ENCODE measurements at regions not wholly inside any gene's neighbourhood (a gene's known extent, or its start where the extent isn't known, plus 50 kb on each side); places are given as distances from the start of the nearest gene placed in this dataset.

DNA sequence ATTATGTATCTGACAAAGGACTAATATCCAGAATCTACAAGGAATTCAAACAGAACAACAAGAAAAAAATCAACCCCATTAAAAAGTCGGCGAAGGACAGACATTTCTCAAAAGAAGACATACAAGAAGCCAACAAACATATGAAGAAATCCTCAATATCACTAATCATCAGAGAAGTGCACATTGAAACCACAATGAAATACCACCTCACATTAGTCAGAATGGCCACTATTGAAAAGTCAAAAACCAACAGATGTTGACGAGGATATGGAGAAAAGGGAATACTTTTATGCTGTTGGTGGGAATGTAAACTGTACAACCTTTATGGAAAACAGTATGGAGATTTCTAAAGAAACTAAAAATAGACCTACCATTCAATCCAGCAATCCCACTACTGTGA is 233.1 kb upstream of the PLSCR5 start:
- DNase-seq (ENCODE audit: low read depth in 2 of 2) = no peak

DNA sequence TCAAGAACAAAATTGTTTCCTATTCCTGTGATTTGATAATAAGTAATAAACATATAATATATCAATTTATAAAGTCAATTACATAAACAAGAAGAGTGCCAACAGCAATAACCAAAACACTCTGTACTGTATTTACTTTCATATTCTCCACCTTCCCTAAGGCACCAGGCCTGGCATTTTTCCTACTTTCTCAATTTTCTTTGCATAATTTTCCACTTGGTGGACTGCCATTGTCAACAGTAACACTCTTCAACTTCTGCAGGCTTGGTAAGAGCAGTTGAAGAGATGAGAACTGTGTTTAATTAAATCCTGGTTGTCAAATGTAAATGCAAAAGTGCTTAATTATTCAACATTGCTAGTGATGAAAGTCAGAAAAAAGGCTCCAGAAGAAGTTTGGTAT is 229.8 kb upstream of the PLSCR5 start:
- no peak for DNase-seq (ENCODE audit: low read depth in 2 of 2)

DNA sequence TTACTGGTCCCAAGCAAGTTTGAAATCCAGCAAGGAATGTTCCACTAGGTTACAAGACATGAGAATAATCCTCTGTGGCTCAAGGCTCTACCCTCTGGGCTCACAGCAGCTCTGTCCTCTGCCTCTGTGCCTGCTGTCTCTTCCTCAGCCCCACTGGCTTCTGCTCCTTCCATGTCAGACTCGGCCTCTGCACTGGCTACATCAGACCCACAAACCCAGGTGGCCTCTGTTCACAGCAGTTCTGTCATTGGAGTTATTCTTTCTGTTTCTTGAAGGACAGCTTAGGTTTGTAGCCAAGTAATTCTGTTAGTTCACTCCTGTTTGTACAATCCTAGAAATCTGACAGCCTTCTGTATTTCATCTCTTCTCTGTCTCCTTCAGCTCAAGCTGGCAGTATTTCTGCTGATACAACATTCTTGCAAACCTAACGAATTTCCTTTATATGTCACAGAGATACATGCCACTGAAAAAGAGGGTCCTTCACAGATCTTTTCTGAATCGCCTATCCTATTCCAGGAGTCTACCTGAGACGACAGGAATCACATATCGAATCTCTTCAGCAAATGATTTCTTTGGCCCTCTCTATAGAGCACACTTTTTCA is 227.8 kb upstream of the PLSCR5 start:
- no peak for DNase-seq (ENCODE audit: low read depth in 2 of 2)

DNA sequence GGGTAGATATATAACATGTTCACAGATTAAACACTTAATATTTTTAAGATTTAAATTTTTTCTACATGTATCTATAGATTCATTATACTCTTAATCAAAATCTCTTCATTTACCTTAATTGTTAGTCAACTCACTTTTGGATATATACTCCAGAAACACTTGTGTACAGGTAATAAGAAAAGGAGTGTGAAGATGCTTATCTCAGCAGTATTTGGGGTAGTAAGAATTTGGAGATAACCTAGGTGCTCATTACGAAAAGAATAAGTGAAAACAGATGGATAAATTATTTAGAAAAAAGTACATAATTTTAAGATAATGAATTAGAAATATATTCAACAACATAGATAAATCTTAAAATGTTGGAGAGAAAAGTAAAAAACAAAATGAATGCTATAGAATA is 226.5 kb upstream of the PLSCR5 start:
- no peak for DNase-seq (ENCODE audit: low read depth in 2 of 2)

DNA sequence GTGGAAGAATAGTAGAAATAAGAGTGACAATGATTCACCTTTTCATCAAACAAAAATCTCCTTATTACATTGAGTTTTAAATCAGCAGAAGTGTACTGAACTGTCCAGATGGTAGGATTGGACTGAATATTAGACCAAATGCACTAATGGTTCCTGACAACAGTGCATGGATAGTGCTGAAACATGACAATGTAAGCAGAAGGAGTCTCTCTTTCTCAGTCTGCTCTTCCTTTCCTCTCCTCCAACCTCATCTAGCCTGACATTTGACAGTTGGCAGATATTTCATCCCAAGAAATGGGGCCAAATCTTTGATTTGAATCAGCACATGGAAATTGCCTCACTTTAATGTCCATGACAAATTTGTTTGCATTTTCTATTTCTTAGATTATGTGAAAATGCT is 225.1 kb upstream of the PLSCR5 start:
- DNase-seq (ENCODE audit: low read depth in 2 of 2) = no peak

DNA sequence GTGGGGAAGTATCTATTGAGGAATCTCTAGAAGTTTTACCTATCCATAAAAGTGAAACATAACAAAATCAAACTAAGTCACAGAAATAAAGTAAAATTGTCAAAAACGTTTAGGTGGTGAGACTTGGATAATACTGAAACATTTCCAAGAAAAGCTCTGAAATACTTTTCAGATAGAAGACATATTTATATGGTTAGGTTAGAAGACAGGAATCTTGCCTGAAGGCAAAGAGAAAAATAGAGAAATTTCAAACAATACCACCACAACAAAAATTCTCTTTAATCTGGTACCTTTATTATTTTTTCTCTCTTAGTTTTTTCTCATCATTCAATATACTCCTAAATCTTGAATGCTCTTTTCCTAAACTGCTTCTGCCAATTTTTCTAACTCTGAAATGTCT is 222.7 kb upstream of the PLSCR5 start:
- DNase-seq (ENCODE audit: low read depth in 2 of 2) = no peak

DNA sequence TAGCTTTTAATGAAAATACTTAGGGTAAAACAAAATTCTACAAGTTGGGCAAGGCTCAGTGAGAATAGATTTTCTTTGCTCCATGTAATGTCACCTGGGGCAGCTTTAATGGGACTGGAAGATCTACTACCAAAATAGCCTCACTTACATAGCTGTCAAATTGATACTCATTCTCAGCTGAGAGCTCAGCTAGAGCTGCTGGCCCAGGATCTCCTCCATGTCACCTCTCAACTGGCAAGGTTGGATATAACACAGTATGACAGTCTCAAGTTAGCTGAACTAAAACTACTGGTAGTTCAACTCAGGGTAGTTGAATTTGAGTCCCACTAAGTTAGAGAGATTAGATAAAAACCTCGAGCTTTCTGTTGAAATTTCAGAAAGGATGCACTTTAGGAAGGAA is 218.5 kb upstream of the PLSCR5 start:
- DNase-seq (ENCODE audit: low read depth in 2 of 2) = no peak

DNA sequence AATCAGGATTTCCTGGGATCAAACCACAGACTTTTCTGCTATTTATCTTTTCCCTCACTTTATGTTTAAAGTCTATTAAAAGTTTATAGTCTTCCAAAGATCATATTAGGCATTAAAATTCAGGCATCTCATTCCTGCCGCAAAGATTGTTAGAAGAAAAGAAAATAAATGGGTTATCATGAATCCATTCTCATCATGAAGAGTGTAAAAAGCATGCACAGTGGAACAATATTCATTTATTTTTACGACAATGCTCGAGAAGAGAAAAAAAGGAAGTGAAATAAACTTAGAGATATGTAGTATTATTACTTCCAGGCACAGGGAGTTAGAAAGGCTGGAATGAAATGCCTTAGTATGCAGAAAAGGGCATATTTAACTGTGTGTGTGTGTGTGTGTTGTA is 213.7 kb upstream of the PLSCR5 start:
- DNase-seq (ENCODE audit: low read depth in 2 of 2) = no peak

DNA sequence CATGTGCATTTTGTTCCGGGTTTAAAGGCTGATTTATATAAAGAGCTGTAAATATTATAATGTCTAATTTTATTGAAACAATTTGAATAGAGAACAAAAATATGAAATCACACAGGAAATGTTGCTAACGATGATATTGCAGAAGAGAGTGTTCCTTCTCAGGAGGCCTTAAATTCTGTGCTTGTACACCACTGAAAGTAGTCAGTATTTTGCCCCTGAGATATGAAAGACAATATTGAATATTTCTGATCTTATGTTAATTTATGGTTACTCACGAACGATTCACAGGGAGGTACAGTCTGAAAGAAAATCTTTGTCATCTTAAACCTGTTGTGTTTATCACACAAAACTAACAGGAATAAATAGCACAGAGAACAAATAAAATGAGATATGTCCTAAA is 213.2 kb upstream of the PLSCR5 start:
- DNase-seq (ENCODE audit: low read depth in 2 of 2) = no peak

DNA sequence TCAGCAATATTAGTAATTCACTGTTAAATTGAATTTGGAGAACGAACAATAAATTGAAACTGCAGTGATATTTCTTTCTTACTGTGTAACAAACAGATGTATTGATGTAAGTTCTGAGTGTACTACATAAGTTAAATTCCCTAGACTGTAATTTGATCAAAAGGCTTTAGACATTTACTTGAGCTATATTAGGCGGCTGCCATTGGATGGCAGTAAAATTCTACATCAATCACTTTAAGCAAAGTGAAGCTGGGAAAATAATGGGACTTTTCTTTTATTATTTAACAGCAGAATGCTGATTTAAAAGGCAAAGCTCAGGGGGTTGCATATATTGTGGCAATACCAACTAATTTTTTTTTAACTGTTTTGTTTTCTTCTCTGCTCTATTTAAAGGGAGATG is 212.6 kb upstream of the PLSCR5 start:
- no peak for DNase-seq (ENCODE audit: low read depth in 2 of 2)

DNA sequence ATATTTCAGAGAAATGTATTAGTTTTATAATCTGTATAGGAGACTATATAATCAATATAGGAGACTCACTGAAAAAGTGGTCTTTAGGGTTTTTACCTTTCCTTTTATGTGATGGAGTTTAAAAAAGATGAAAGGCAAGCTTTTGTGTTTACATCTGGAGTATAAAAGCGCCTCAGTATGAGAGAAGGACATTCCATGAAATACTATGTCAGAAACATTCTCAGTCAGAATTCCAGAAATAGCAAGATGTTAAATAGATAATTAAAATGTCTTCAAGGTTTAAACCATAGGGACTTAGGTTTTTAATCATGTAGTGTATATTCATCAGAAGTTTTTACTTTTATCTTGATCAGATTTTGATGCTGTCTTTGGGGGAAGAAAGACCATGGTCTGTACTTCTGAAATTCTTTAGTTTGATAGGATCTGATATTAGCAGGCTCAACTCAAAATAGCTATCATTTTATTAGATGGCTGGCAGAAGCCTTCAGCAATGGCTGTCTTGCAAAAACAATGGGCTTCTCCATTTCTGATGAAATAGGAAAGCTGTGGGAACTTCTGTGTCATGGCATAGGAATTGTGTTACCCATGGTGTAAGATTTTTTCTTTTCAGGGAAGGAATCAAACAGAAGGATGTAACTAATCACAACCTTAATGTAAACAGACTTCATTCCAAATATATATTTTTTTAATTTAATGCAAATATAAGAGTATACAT is 209.6 kb upstream of the PLSCR5 start:
- no peak for DNase-seq (ENCODE audit: low read depth in 2 of 2)

DNA sequence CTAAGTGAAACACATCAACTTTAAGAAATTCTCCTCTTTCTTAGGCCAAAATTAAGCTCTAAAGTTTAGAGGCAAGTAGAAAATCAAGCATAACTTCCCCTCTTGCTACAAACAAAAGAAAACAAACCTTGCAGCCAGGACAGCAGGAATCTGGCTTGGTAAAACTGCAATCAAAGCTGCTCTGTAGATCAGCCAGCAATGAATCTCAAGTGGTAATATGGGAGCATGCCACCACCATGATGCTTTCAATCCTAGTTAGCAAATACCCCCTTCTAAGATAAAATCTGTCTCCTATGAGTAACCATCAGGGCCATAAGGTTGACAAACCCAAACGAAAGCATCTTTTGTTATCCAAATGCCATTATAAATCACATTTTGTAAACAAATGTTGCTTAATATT is 208.3 kb upstream of the PLSCR5 start:
- DNase-seq (ENCODE audit: low read depth in 2 of 2) = no peak

DNA sequence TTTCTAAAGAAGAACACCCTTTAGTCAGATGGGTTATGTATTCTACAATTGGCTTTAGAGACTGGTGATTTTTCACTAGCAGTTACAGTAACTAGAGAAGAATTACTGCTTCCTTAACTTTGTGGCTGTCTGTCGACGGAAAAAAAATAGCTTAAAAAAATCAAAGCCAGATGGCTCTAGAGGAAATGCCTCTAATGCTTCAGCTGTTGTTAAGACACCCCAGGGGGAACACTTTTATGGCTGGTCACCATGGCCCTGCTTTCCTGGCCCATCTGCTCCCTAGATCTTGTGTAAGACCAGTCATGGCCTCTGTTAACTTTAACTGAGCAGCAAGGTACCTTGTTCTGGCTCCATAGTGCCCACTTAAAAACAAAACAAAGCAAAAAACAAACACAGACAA is 198.6 kb upstream of the PLSCR5 start:
- DNase-seq (ENCODE audit: low read depth in 2 of 2) = no peak

DNA sequence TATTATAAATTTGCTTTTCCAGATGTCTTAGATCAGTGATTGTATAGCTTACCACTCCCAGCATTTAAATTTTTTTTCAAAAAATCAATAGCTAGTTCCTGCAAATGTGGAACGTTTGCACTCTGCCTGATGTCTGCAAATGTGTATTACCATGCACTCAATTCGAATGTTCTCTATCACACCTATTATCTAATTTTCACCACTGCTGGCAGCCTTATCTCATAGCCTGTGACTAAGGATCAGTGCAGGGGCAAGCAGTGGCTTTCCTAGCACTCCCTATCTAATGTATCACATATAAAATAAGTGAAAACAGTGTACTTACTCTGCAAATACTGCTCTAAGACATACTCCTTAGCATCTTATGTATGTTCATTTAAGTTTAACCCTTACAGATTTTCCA is 196.3 kb upstream of the PLSCR5 start:
- DNase-seq (ENCODE audit: low read depth in 2 of 2) = no peak

DNA sequence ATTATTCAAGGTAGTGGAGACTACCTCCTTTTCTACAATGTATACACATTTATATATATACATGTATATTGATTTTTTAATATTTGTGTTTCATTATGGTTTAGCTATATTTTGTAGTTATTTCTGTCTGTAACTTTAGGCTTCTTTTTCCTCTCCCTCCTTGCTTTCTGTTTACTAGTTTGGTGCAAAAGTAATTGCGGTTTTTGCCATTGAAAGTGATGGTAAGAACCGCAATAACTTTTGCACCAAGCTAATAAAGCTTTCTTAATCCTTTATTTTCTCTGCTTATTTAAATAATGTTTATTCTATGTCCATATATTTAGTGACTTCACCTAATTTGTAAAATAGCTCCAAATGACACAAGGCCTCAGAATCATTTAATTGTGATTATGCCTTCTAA is 195.3 kb upstream of the PLSCR5 start:
- DNase-seq (ENCODE audit: low read depth in 2 of 2) = no peak

DNA sequence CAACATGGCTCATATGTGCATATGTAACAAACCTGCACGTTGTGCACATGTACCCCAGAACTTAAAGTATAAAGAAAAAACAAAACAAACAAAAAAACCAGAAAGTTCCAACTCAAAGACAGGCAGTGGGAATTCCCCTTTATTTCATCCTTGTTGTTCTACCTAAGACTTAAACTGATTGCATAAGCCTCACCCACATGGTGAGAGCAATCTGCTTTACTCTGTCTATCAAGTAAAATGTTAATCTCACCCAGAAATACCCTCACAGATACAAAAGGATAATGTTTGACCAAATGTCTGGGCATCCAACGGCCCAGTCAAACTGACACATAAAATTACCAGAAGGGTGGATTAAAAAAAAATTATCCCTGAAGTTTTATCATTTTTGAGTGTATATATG is 190.9 kb upstream of the PLSCR5 start:
- no peak for DNase-seq (ENCODE audit: low read depth in 2 of 2)

DNA sequence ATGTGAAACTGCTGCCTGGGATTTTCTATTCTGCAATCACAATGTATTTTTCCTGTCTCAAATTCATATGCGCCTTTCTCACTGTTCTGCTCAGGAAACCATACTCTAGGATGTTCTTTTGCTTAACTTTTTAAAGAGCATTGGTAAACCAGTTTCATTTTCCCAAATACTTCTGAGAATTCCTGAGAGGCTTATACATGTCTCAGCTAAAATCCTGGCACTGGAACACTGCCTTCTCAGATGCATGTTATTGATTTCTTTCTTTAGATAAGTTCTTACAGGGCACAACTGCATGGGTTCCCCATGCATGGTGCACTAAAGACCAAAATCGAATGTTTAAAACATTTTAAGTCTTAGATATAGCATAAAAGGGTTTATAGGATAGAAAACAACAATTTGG is 178.3 kb upstream of the PLSCR5 start:
- DNase-seq (ENCODE audit: low read depth in 2 of 2) = no peak

DNA sequence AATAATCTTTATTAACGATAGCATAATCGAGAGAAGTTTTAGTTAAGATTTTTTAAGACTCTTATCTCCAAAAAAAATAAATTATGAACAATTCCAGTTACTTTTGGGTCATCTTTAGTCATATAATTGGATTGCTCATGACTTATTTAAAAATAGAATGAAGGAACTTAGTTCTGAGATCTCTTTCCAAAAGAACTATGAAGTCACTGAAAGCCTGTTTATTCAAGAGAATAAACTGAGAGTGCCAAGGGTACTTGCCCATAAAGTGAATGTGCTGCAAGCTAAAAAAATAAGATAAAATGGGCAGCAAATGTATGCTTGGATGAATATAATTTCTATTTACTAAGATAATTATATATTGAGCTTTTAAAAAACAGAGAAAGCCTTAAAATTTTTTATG is 176.5 kb upstream of the PLSCR5 start:
- no peak for DNase-seq (ENCODE audit: low read depth in 2 of 2)

DNA sequence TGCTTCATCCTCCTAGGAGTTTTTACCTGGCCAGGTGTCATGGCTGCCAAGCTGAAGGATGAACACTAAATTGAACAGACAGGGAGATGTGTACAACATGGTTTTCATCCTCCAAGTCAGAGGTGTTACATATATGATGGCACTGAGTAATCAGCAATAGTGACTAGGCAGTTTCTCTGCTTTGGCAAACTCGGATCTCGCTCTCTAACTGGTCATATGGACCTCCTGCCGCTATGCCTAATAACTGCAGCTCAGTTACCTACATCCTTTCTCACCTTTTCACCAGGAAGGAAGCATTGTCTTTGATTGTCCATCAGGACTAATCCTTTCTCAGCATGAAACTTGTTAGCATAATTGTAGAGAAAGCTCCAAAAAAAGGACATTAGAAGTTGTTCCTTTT is 175.9 kb upstream of the PLSCR5 start:
- DNase-seq (ENCODE audit: low read depth in 2 of 2) = no peak

DNA sequence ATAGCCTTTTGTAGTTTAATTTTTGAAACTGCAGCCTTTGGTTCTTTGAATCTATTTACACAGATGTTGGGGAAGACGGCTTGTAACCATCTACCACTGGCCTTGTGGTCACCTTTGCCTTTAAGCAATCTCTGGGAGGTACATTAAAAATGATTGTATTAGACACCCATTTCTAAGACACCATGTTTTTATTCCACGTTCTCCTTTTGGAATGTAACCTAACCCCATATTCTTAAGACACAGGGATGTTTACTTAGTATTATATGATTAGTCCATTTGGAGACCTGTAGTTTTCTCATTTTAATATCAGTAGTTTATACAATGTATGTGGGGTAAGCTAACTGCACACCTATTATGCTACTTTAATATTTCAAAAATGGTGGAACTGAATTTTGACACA is 175.1 kb upstream of the PLSCR5 start:
- DNase-seq (ENCODE audit: low read depth in 2 of 2) = no peak

DNA sequence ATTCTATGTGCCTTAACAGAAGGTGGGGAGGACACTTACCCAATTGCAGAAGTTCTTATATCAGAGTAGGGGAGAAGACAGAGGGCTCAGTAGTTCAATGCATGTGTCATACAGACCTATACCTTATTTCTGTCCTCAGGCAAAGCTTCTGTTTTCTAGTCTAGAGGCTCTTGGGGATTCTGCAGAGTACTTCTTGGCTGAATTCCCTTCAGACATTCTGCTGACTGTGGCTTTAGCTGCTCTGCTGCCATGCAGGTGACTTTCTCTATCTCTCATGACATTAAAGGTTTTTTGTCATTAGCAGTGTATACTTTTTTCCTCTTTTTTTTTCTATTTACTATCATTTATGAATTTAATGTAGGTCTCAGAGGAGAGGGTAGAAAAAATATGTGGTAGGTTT is 172.8 kb upstream of the PLSCR5 start:
- DNase-seq (ENCODE audit: low read depth in 2 of 2) = no peak

DNA sequence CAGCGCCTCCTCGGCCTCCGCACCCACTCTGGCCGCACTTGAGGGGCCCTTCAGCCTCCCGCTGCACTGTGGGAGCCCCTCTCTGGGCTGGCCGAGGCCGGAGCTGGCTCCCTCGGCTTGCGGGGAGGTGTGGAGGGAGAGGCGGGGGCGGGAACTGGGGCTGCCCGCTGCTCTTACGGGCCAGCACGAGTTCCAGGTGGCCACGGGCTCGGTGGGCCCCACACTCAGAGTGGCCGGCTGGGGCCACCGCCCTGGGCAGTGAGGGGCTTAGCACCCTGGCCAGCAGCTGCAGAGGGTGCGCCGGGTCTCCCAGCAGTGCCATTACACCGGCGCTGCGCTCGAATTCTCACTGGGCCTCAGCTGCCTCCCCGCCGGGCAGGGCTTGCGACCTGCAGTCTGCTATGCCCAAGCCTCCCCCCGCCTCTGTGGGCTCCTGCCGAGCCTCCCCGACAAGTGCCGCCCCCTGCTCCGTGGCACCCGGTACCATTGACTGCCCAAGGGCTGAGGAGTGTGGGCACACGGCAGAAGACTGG is 167.1 kb upstream of the PLSCR5 start:
- no peak for DNase-seq (ENCODE audit: low read depth in 2 of 2)

DNA sequence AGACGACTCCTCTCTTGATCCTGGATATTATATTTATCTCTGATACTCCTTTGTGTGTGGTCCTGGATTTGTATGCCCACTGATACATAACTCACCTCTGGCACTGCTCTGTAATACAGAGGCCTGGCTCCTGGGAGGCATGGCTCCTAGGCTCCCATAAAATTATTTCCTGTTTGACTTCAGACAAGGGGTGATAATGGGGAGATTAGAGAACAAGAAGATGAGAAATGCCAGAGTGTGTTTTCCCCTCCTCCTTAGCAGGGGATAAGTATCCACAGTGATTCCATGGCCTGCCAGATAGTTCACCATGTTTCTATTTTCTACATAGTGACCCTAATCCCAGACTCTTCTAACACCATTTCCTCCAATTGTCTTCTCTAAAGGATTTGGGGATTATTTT is 165.7 kb upstream of the PLSCR5 start:
- no peak for DNase-seq (ENCODE audit: low read depth in 2 of 2)

DNA sequence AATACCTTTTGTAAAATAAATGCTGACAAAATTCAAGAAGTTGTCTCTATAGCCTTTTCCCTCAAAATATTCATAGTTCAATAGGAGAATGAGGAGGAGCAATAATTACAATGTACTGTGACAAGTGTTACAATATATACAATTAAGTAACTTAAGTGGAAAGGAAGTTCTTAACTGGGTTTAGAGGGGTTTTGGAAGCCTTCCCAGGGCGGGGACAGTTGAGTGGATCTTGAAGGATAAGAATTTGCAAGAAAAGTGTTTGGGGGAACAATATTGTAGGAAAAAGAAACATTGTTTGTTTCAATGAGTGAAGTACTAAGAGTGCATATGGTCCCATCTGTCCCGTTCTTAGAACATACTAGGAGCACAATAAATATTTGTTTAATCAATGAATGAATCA is 165.2 kb upstream of the PLSCR5 start:
- no peak for DNase-seq (ENCODE audit: low read depth in 2 of 2)

Measured in stimulated activated CD4-positive, alpha-beta T cell treated with anti-CD3 and anti-CD28 coated beads, Interleukin-4, amount 100 ng/mL, for 48 hours (primary cell).